ENCODE measurements at regions not wholly inside any gene's neighbourhood (a gene's known extent, or its start where the extent isn't known, plus 50 kb on each side); places are given as distances from the start of the nearest gene placed in this dataset.

DNA sequence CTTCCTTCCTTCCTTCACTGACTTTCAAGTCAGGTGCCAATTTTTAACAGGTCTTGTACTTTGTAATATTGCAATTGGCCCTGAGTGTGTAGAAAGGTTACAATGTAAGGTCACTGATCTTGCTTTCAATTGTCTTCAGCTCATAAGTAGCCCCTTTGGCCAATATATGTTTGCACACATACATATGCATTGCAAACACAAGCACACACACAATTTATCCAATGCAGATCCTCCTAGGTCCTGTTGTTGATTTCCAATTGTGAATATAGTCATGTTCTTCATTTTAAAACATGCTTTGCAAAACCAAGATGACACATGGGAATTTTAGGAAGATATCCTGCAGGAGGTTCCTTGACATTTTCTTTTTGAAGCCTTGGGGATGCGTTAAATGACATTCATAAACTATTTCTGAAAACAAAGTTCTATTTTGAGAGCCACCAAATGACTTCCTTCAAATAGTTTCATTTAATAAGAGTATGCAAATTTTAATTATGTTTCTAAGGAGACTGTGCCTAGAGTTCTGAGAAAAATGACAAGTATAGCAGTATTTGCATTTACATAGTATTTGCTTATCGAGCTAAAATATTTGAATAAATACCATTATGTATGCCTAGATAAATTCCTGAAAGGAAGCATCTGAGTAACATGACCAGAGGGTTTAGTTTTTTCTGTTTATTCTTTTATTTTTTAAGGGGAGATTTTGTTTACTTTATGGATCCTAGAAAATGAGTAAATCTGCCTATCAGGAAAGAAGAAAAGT, 117.1 kb upstream of the TMEFF2 start:
- Histone ChIP-seq H3K36me3 (ENCODE audit: control insufficient read depth in 2 of 2, insufficient read depth in 1 of 2, low read length in 2 of 2) (no peaks in the 10 kb centered on the region), H3K4me1 (ENCODE audit: control insufficient read depth, insufficient read depth, low read length) (no peaks in the 10 kb centered on the region)
- TF ChIP-seq ZNF596 (tag by site-specific recombination; IDR thresholded peaks at IDR 0.05) (no peak), KLF8 (tag by site-specific recombination; IDR thresholded peaks at IDR 0.05) (no peak), ZNF121 (tag by site-specific recombination; IDR thresholded peaks at IDR 0.05) (no peak), ZNF239 (tag by site-specific recombination; IDR thresholded peaks at IDR 0.05) (no peak), ZNF677 (tag by site-specific recombination; IDR thresholded peaks at IDR 0.05) (no peak), SETDB1 (IDR thresholded peaks at IDR 0.05; ENCODE audit: insufficient read length, low read length) (no peak), ZBTB8A (tag by site-specific recombination; IDR thresholded peaks at IDR 0.05) (no peak), ZNF549 (tag by site-specific recombination; IDR thresholded peaks at IDR 0.05) (no peak), ZNF660 (tag by site-specific recombination; IDR thresholded peaks at IDR 0.05) (no peak), EGR2 (tag by site-specific recombination; IDR thresholded peaks at IDR 0.05; ENCODE audit: low read depth) (no peak), ZNF404 (tag by site-specific recombination; IDR thresholded peaks at IDR 0.05) (no peak), REPIN1 (tag by site-specific recombination; IDR thresholded peaks at IDR 0.05; ENCODE audit: low read depth) (no peak), RBAK (tag by site-specific recombination; IDR thresholded peaks at IDR 0.05) (no peak), SCRT1 (tag by site-specific recombination; IDR thresholded peaks at IDR 0.05; ENCODE audit: borderline replicate concordance) (no peak), ZNF169 (tag by site-specific recombination; IDR thresholded peaks at IDR 0.05) (no peak), ZNF302 (tag by site-specific recombination; IDR thresholded peaks at IDR 0.05; ENCODE audit: low read depth) (no peak)
- TF ChIP-seq, protein P1, sequence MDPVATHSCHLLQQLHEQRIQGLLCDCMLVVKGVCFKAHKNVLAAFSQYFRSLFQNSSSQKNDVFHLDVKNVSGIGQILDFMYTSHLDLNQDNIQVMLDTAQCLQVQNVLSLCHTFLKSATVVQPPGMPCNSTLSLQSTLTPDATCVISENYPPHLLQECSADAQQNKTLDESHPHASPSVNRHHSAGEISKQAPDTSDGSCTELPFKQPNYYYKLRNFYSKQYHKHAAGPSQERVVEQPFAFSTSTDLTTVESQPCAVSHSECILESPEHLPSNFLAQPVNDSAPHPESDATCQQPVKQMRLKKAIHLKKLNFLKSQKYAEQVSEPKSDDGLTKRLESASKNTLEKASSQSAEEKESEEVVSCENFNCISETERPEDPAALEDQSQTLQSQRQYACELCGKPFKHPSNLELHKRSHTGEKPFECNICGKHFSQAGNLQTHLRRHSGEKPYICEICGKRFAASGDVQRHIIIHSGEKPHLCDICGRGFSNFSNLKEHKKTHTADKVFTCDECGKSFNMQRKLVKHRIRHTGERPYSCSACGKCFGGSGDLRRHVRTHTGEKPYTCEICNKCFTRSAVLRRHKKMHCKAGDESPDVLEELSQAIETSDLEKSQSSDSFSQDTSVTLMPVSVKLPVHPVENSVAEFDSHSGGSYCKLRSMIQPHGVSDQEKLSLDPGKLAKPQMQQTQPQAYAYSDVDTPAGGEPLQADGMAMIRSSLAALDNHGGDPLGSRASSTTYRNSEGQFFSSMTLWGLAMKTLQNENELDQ (tag by site-specific recombination; IDR thresholded peaks at IDR 0.05; ENCODE audit: low read depth) = no peak
- TF ChIP-seq, protein P2, sequence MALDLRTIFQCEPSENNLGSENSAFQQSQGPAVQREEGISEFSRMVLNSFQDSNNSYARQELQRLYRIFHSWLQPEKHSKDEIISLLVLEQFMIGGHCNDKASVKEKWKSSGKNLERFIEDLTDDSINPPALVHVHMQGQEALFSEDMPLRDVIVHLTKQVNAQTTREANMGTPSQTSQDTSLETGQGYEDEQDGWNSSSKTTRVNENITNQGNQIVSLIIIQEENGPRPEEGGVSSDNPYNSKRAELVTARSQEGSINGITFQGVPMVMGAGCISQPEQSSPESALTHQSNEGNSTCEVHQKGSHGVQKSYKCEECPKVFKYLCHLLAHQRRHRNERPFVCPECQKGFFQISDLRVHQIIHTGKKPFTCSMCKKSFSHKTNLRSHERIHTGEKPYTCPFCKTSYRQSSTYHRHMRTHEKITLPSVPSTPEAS (tag by site-specific recombination; IDR thresholded peaks at IDR 0.05) = no peak
- TF ChIP-seq, protein P3, sequence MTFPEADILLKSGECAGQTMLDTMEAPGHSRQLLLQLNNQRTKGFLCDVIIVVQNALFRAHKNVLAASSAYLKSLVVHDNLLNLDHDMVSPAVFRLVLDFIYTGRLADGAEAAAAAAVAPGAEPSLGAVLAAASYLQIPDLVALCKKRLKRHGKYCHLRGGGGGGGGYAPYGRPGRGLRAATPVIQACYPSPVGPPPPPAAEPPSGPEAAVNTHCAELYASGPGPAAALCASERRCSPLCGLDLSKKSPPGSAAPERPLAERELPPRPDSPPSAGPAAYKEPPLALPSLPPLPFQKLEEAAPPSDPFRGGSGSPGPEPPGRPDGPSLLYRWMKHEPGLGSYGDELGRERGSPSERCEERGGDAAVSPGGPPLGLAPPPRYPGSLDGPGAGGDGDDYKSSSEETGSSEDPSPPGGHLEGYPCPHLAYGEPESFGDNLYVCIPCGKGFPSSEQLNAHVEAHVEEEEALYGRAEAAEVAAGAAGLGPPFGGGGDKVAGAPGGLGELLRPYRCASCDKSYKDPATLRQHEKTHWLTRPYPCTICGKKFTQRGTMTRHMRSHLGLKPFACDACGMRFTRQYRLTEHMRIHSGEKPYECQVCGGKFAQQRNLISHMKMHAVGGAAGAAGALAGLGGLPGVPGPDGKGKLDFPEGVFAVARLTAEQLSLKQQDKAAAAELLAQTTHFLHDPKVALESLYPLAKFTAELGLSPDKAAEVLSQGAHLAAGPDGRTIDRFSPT (tag by site-specific recombination; IDR thresholded peaks at IDR 0.05) = no peak

DNA sequence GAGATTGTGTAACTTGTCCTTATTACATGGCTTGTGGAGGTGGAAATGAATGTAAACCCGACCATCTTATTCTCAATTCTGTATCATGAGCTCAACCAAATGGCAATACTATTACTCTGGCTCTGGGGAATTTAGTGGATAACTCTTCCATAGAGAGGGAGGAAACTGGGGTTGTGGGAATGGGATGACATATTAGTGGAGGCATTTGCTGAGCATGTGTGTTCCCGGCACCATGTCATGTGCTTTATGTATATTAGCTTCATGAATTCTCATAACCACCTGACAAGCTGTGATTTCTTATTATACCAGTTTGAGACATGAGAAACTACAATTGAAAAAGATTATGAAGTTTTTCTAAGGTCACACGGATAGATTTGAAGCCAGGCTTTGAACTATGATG, 112.8 kb upstream of the TMEFF2 start:
- POLR2A ChIA-PET = no interaction called here
- TF ChIP-seq ZIC2 (tag by site-specific recombination; IDR thresholded peaks at IDR 0.05) (no peak), ZNF202 (tag by site-specific recombination; IDR thresholded peaks at IDR 0.05; ENCODE audit: borderline replicate concordance) (no peak), KLF16 (tag by site-specific recombination; IDR thresholded peaks at IDR 0.05) (no peak), ZNF837 (tag by site-specific recombination; IDR thresholded peaks at IDR 0.05) (no peak), BCL11B (tag by site-specific recombination; IDR thresholded peaks at IDR 0.05; ENCODE audit: low read depth) (no peak), ZNF354C (tag by site-specific recombination; IDR thresholded peaks at IDR 0.05; ENCODE audit: borderline replicate concordance, low read depth) (no peak)
- TF ChIP-seq, protein P4, sequence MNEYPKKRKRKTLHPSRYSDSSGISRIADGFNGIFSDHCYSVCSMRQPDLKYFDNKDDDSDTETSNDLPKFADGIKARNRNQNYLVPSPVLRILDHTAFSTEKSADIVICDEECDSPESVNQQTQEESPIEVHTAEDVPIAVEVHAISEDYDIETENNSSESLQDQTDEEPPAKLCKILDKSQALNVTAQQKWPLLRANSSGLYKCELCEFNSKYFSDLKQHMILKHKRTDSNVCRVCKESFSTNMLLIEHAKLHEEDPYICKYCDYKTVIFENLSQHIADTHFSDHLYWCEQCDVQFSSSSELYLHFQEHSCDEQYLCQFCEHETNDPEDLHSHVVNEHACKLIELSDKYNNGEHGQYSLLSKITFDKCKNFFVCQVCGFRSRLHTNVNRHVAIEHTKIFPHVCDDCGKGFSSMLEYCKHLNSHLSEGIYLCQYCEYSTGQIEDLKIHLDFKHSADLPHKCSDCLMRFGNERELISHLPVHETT (tag by site-specific recombination; IDR thresholded peaks at IDR 0.05) = no peak
- TF ChIP-seq, protein P5, sequence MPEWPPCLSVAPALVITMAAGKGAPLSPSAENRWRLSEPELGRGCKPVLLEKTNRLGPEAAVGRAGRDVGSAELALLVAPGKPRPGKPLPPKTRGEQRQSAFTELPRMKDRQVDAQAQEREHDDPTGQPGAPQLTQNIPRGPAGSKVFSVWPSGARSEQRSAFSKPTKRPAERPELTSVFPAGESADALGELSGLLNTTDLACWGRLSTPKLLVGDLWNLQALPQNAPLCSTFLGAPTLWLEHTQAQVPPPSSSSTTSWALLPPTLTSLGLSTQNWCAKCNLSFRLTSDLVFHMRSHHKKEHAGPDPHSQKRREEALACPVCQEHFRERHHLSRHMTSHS (tag by site-specific recombination; IDR thresholded peaks at IDR 0.05) = no peak
- no peak overlapping the region for H3K4me3 ChIP-seq (ENCODE audit: low read depth, low read length)
- H3K9me3 ChIP-seq (ENCODE audit: control insufficient read depth, insufficient read depth, low read depth, low read length) = no peaks in the 10 kb centered on the region
- CTCF ChIA-PET = no interaction called here
- H3K36me3 ChIP-seq (ENCODE audit: control insufficient read depth in 2 of 2, insufficient read depth in 1 of 2, low read length in 2 of 2) = no peaks in the 10 kb centered on the region
- no peaks in the 10 kb centered on the region for H3K4me1 ChIP-seq (ENCODE audit: control insufficient read depth, insufficient read depth, low read length)
- H3K27ac ChIP-seq (ENCODE audit: extremely low read depth, low read depth, low read length) = no peak overlapping the region

More for the DNA sequence above, 117.1 kb upstream of the TMEFF2 start:
- no peak overlapping the region for H3K27ac ChIP-seq (ENCODE audit: extremely low read depth, low read depth, low read length)
- ChIA-PET POLR2A (no interaction called here), CTCF (no interaction called here)
- no peak overlapping the region for H3K4me3 ChIP-seq (ENCODE audit: low read depth, low read length)
- H3K9me3 ChIP-seq (ENCODE audit: control insufficient read depth, insufficient read depth, low read depth, low read length) = no peaks in the 10 kb centered on the region
